ENCODE measurements at regions not wholly inside any gene's neighbourhood (a gene's known extent, or its start where the extent isn't known, plus 50 kb on each side); places are given as distances from the start of the nearest gene placed in this dataset.

- TF ChIP-seq CTCF (IDR thresholded peaks at IDR 0.05) (no peak), POLR2A (IDR thresholded peaks at IDR 0.05) (no peak)
Measured at GRCh38 chr12:42684802-42685071, 95.2 kb upstream of the PRICKLE1 start.

All from Peyer's patch (tissue), 4 donors.